Esophagus squamous epithelium (tissue), 5 donors: ENCODE measurements at regions not wholly inside any gene's neighbourhood (a gene's known extent, or its start where the extent isn't known, plus 50 kb on each side); places are given as distances from the start of the nearest gene placed in this dataset.

Source experiments
- DNase-seq: peaks from one replicate; lab custom pipeline; 2025; lab: John Stamatoyannopoulos, UW
- H3K27ac ChIP-seq, 4 donors: fragments of 200-600 bp; sonication (generic); one replicate each; pipeline ENCODE4 v1.5.1; 2016 to 2019; ENCODE audit warnings: mild to moderate bottlenecking in 1 of 4
- H3K27me3 ChIP-seq, 4 donors: fragments of 200-600 bp; sonication (generic); 1 replicate in 3 of 4; 2 replicates in 1 of 4; pipeline versions ENCODE4 v1.5.1 to v1.6.0; 2017 to 2021; ENCODE audit warnings: antibody characterized with exemption in 1 of 4
- H3K36me3 ChIP-seq, 3 donors: fragments of 200-600 bp; sonication (generic); one replicate each; pipeline ENCODE4 v1.5.1; 2016 to 2019
- H3K4me1 ChIP-seq, 3 donors: fragments of 200-600 bp; sonication (generic); one replicate each; pipeline ENCODE4 v1.5.1; 2017 to 2019
- H3K4me3 ChIP-seq, 4 donors: fragments of 200-600 bp; sonication (generic); 1 replicate in 3 of 4; 2 replicates in 1 of 4; pipeline ENCODE4 v1.5.1; 2016 to 2019; ENCODE audit warnings: mild to moderate bottlenecking in 2 of 4, moderate library complexity in 1 of 4
- H3K9me3 ChIP-seq, 3 donors: fragments of 200-600 bp; sonication (generic); one replicate each; pipeline ENCODE4 v1.5.1; 2016 to 2019
- CTCF ChIP-seq, 6 experiments: fragments of 450-650 bp in 4 of 6; fragments of 200-600 bp in 2 of 6; sonication (generic) in 2 of 6; IDR thresholded peaks; one replicate each; pipeline ENCODE4 v1.5.1; 2016 to 2019; ENCODE audit warnings: antibody characterized with exemption in 6 of 6, mild to moderate bottlenecking in 4 of 6, moderate library complexity in 4 of 6
- POLR2A ChIP-seq, 4 donors: fragments of 450-650 bp; IDR thresholded peaks; one replicate each; pipeline ENCODE4 v1.6.1; 2017; ENCODE audit warnings: antibody characterized with exemption in 4 of 4, mild to moderate bottlenecking in 4 of 4, moderate library complexity in 3 of 4
- WGBS, 2 donors: methylation state at CpG; one replicate each; pipeline ENCODE4 v1.1.5; 2018; 5-methylcytosine and 5-hydroxymethylcytosine counted together
- intact Hi-C: fragments of 100-400 bp; cut with DNase I; formaldehyde crosslinking; loops from one replicate; pipeline ENCODE4 v1.15.0; 2022
- donor health status: DM: yes; HTN: yes; CAD: no.

DNA sequence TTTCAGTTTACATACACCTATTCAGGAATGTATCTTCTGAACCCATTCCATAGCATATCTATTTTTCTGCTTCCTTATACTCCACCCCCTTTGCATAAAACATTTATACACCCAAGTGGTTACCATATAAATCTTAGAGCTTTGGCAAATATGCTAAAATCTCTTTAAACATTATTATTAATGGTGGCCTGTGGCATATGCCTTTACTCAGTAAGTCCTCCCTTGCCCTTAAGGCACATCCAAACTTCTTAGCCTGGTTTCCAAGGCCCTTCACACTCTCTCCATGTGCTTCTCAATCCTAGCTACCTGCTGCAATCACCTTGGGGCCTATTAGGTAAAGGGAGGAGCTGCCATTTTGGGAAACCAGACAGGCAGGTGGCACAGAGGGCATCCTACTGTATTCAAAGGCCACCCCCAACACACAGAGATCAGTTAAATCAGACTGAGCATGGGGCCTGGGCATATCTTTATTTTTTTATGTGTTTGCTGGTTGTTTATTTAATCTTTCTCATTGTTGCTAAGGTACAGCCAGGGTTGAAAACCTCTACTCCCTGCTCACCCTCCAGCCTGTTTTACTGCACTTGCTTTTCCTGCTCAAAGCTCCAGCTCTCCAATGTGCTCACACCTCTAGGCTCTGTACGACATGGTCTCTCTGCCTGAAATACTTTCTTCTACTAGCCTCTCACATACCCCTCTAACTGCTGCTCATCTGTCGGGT, 242.8 kb upstream of the HNRNPA3 start:
- no peak for DNase-seq
- intact Hi-C loops = no loop called here
- Histone ChIP-seq H3K27ac (no peak overlapping the region), H3K36me3 (no peaks in the 10 kb centered on the region), H3K27me3 (peaks cover 0 to 4% (median 0%) of the 10 kb centered on the region in 4 donors), H3K4me1 (no peaks in the 10 kb centered on the region), H3K4me3 (no peak overlapping the region), H3K9me3 (no peaks in the 10 kb centered on the region)
- no peak for TF ChIP-seq CTCF (IDR thresholded peaks at IDR 0.05)
- TF ChIP-seq POLR2A (IDR thresholded peaks at IDR 0.05) = no peak
- 60 to 63% methylated on average over 2 of the region's 2 CpGs for WGBS, 2 donors

DNA sequence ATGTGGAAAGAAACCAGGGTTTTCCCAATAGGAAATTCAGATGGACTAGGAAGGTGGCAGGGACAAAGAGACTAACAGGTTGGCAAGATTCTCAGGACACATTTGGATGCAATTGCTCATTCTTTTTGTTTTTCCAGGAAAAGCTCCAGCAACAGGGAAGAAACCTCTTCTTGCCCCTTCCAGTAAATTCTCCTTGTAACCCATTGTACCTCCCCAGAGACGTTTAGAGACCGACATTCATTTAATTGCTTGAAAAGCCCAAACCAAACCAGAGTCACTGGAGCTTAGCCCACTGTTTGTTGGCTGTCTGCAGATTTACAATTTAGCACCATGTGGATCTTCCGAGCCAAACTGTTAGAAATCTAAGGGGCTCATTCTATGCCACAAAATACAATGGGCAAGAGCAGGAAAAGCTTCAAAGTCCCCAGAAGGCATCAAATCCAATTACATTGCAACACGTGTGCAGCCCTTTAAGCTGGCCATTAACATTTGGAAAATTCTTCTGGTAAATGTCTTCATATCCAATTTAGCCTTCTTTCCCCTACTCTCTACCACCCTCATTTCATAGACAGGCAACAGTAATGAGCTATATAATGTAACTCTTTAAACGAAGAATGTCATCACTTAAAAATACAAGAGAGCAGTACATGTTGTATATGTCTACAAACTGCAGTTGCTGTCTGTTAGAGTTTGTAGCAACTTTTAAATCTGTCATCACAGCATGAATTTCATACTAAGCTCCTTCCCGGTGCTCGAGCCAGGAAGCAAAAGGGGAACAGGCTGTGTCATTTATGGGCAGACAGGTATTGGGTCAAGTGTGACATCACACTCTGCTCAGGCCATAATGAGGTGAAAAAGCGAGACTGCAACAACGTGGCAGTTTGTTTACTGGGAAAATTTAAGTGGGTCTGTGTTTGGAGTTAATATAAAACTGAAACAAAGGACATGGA, 235.6 kb upstream of the HNRNPA3 start:
- Histone ChIP-seq H3K27ac (no peak overlapping the region), H3K27me3 (no peaks in the 10 kb centered on the region), H3K36me3 (no peaks in the 10 kb centered on the region), H3K9me3 (no peaks in the 10 kb centered on the region), H3K4me3 (no peak overlapping the region), H3K4me1 (no peaks in the 10 kb centered on the region)
- WGBS, 2 donors = 66 to 73% methylated on average over 9 of the region's 9 CpGs
- TF ChIP-seq CTCF (IDR thresholded peaks at IDR 0.05) (no peak), POLR2A (IDR thresholded peaks at IDR 0.05) (no peak)
- DNase-seq = no peak
- intact Hi-C loops = no loop called here

GRCh38 chr2:176978921-176979320, 233.7 kb upstream of the HNRNPA3 start:
- WGBS, 2 donors = 94 to 95% methylated on average over 2 of the region's 2 CpGs
- H3K27me3 ChIP-seq = peaks cover 0 to 6% (median 0%) of the 10 kb centered on the region in 4 donors
- no peaks in the 10 kb centered on the region for H3K9me3 ChIP-seq
- H3K27ac ChIP-seq = no peak overlapping the region
- no peak for TF ChIP-seq POLR2A (IDR thresholded peaks at IDR 0.05)
- no peak for TF ChIP-seq CTCF (IDR thresholded peaks at IDR 0.05)
- DNase-seq = no peak
- H3K4me1 ChIP-seq = no peaks in the 10 kb centered on the region
- no peaks in the 10 kb centered on the region for H3K36me3 ChIP-seq
- no peak overlapping the region for H3K4me3 ChIP-seq
- intact Hi-C loops = no loop called here

GRCh38 chr2:176979981-176980710, 232.4 kb upstream of the HNRNPA3 start:
- no peak overlapping the region for H3K4me3 ChIP-seq
- no peaks in the 10 kb centered on the region for H3K36me3 ChIP-seq
- 59 to 61% methylated on average over 2 of the region's 2 CpGs for WGBS, 2 donors
- H3K27me3 ChIP-seq = peaks cover 0 to 9% (median 0%) of the 10 kb centered on the region in 4 donors
- intact Hi-C loops = no loop called here
- TF ChIP-seq CTCF (IDR thresholded peaks at IDR 0.05) (no peak), POLR2A (IDR thresholded peaks at IDR 0.05) (no peak)
- no peak overlapping the region for H3K27ac ChIP-seq
- H3K9me3 ChIP-seq = no peaks in the 10 kb centered on the region
- DNase-seq = no peak
- H3K4me1 ChIP-seq = no peaks in the 10 kb centered on the region
